Neuronal stem cell (in vitro differentiated cells): ENCODE measurements at regions not wholly inside any gene's neighbourhood (a gene's known extent, or its start where the extent isn't known, plus 50 kb on each side); places are given as distances from the start of the nearest gene placed in this dataset.

Experiments
- DNase-seq: peaks from one replicate; pipeline ENCODE4 v3.0.0-alpha.2; 2013; ENCODE audit warnings: low spot score
- H2AFZ ChIP-seq: one replicate; pipeline ENCODE4 v1.6.1; 2013; ENCODE audit warnings: mild to moderate bottlenecking, low read length, inconsistent platforms
- H2AK5ac ChIP-seq: 2 replicates; pipeline ENCODE4 v1.6.1; 2013; ENCODE audit warnings: low read depth, mild to moderate bottlenecking, inconsistent platforms, low read length, moderate library complexity, mixed read lengths
- H2BK120ac ChIP-seq: 2 replicates; pipeline ENCODE4 v1.6.1; 2013; ENCODE audit warnings: low read depth, mild to moderate bottlenecking, inconsistent platforms, low read length, moderate library complexity, mixed read lengths
- H2BK12ac ChIP-seq: one replicate; pipeline ENCODE4 v1.6.1; 2013; ENCODE audit warnings: low read length, inconsistent platforms
- H2BK15ac ChIP-seq: 2 replicates; pipeline ENCODE4 v1.6.1; 2013; ENCODE audit warnings: mild to moderate bottlenecking, low read length, inconsistent platforms, mixed read lengths
- H2BK5ac ChIP-seq: one replicate; pipeline ENCODE4 v1.6.1; 2013; ENCODE audit warnings: inconsistent platforms, mild to moderate bottlenecking, low read length, moderate library complexity
- H3K14ac ChIP-seq: one replicate; pipeline ENCODE4 v1.6.1; 2013; ENCODE audit warnings: low read length, inconsistent platforms
- H3K18ac ChIP-seq: 2 replicates; pipeline ENCODE4 v1.6.1; 2013; ENCODE audit warnings: low read length, inconsistent platforms
- H3K23ac ChIP-seq: 2 replicates; pipeline ENCODE4 v1.6.1; 2013; ENCODE audit warnings: low read depth, mild to moderate bottlenecking, mixed read lengths, low read length, inconsistent platforms; ENCODE audit not compliant: poor library complexity
- H3K27ac ChIP-seq: replicated peaks from 3 replicates; pipeline ENCODE4 v1.5.1; 2013; ENCODE audit warnings: low read length, inconsistent platforms
- H3K27me3 ChIP-seq, 3 experiments: 2 replicates each; pipeline ENCODE4 v1.6.1; 2013; ENCODE audit warnings: low read length in 3 of 3, mild to moderate bottlenecking in 2 of 3, inconsistent platforms in 1 of 3, low read depth in 1 of 3, mixed read lengths in 1 of 3, moderate library complexity in 1 of 3; ENCODE audit not compliant: control insufficient read depth in 3 of 3, insufficient read depth in 3 of 3
- H3K36me3 ChIP-seq, 2 donors: replicated peaks in 1 of 2; 2 replicates each; pipeline ENCODE4 v1.6.1; 2013; ENCODE audit warnings: low read length in 2 of 2; ENCODE audit not compliant: control insufficient read depth in 2 of 2, insufficient read depth in 2 of 2
- H3K4ac ChIP-seq: 2 replicates; pipeline ENCODE4 v1.6.1; 2013; ENCODE audit warnings: inconsistent platforms, mild to moderate bottlenecking, low read length, moderate library complexity
- H3K4me1 ChIP-seq, 2 donors: 1 replicate in 1 of 2; 2 replicates in 1 of 2; pipeline ENCODE4 v1.6.1; 2013; ENCODE audit warnings: low read length in 2 of 2, low read depth in 1 of 2; ENCODE audit not compliant: control insufficient read depth in 2 of 2, insufficient read depth in 1 of 2
- H3K4me2 ChIP-seq: one replicate; pipeline ENCODE4 v1.6.1; 2013; ENCODE audit warnings: mild to moderate bottlenecking, low read length, inconsistent platforms; ENCODE audit not compliant: insufficient read depth, poor library complexity, severe bottlenecking
- H3K4me3 ChIP-seq, 2 donors: 2 replicates each; pipeline ENCODE4 v1.5.1; 2013; ENCODE audit warnings: low read length in 2 of 2, mild to moderate bottlenecking in 2 of 2, inconsistent platforms in 1 of 2, moderate library complexity in 1 of 2
- H3K79me1 ChIP-seq: one replicate; pipeline ENCODE4 v1.6.1; 2013; ENCODE audit warnings: low read depth, mild to moderate bottlenecking, inconsistent platforms, low read length, moderate library complexity
- H3K9ac ChIP-seq: one replicate; pipeline ENCODE4 v1.6.1; 2013; ENCODE audit warnings: mild to moderate bottlenecking, low read depth, low read length, inconsistent platforms; ENCODE audit not compliant: poor library complexity
- H3K9me3 ChIP-seq, 2 donors: replicated peaks in 1 of 2; 2 replicates each; pipeline versions ENCODE3 to v1.6.1; 2013; ENCODE audit warnings: low read length in 2 of 2, mild to moderate bottlenecking in 2 of 2, inconsistent platforms in 1 of 2, low read depth in 1 of 2, mixed read lengths in 1 of 2, moderate library complexity in 1 of 2; ENCODE audit not compliant: control insufficient read depth in 2 of 2, insufficient read depth in 1 of 2
- H4K8ac ChIP-seq: one replicate; pipeline ENCODE4 v1.6.1; 2013; ENCODE audit warnings: low read depth, mild to moderate bottlenecking, inconsistent platforms, low read length, moderate library complexity
- H4K91ac ChIP-seq: one replicate; pipeline ENCODE4 v1.6.1; 2013; ENCODE audit warnings: low read length, low read depth, mild to moderate bottlenecking, inconsistent platforms; ENCODE audit not compliant: poor library complexity
- WGBS, 2 donors: extraction: QIAGEN DNeasy Blood & Tissue Kit; methylation state at CpG; one replicate each; pipeline ENCODE4 v1.1.7; 2013; ENCODE audit warnings: missing lambda C conversion rate in 2 of 2, mixed read lengths in 1 of 2; ENCODE audit not compliant: insufficient read length in 2 of 2, insufficient replicate concordance in 1 of 2; ENCODE audit errors: extremely low coverage in 2 of 2; 5-methylcytosine and 5-hydroxymethylcytosine counted together

DNA sequence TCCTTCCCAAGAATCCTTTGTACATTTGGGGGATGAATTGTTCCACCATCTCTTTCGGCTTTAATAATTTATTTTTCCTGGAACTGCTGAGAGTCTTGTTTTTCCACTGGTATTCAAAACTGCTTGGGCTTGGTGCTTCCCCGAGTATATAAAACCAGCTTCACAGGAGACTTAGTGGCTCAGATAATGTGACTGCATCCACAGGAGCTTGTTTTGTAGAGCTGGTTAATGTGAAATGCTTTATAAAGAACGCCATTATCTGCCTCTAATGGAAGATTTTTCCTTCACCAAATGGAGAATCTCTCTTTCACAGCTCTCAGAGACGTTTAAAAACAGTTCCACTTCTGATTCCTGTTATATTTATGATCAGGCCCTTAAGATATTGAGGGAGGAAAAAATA lies 935.5 kb downstream of the RAB28 start:
- Histone ChIP-seq H3K9ac (no peak overlapping the region), H4K8ac (no peak overlapping the region), H3K23ac (no peak overlapping the region), H3K27ac (no peak overlapping the region), H2BK15ac (no peak overlapping the region), H2BK5ac (no peak overlapping the region), H3K14ac (no peak overlapping the region), H2BK12ac (no peak overlapping the region), H3K27me3 (no peaks in the 10 kb centered on the region), H3K9me3 (no peaks in the 10 kb centered on the region), H4K91ac (no peak overlapping the region), H2BK120ac (no peak overlapping the region), H3K4me1 (no peaks in the 10 kb centered on the region), H3K4me3 (no peak overlapping the region), H3K4me2 (no peak overlapping the region), H2AK5ac (no peak overlapping the region), H3K4ac (no peak overlapping the region), H3K36me3 (no peaks in the 10 kb centered on the region), H2AFZ (no peak overlapping the region), H3K79me1 (no peaks in the 10 kb centered on the region), H3K18ac (no peak overlapping the region)
- no CpG with 5 or more reads among the region's 4 CpGs for WGBS, 2 donors
- DNase-seq, result no peak

DNA sequence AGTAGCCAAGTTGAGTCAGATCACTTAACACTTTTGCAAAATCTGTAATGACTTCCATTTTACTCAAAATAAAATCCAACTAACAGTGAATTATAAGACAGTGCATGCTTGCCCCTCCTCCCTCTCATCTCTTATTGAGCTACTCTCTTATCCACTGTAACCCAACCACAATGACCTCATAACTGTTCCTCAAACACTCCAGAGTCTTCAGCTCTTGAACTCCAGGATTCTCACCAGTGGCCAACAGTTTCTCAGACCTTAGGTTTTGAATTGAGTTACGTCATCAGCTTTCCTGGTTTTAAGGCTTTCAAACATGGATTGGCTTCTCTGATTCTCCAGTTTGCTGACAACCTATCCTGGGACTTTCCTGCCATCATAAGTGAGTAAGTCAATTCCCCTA lies 938.3 kb downstream of the RAB28 start:
- no peak overlapping the region for H3K4me2 ChIP-seq
- no peak overlapping the region for H3K4me3 ChIP-seq
- H2AK5ac ChIP-seq, result no peak overlapping the region
- H2BK5ac ChIP-seq, result no peak overlapping the region
- H2BK120ac ChIP-seq, result no peak overlapping the region
- H3K79me1 ChIP-seq, result no peaks in the 10 kb centered on the region
- H3K18ac ChIP-seq, result no peak overlapping the region
- no peak overlapping the region for H3K23ac ChIP-seq
- WGBS, 2 donors, result no CpG with 5 or more reads among the region's 1 CpG
- H4K8ac ChIP-seq, result no peak overlapping the region
- no peaks in the 10 kb centered on the region for H3K9me3 ChIP-seq
- no peak overlapping the region for H2BK15ac ChIP-seq
- H3K27me3 ChIP-seq, result no peaks in the 10 kb centered on the region
- no peak overlapping the region for H2BK12ac ChIP-seq
- no peaks in the 10 kb centered on the region for H3K36me3 ChIP-seq
- no peak overlapping the region for H3K9ac ChIP-seq
- H3K4ac ChIP-seq, result no peak overlapping the region
- DNase-seq, result no peak
- no peak overlapping the region for H4K91ac ChIP-seq
- H3K14ac ChIP-seq, result no peak overlapping the region
- no peak overlapping the region for H3K27ac ChIP-seq
- no peaks in the 10 kb centered on the region for H3K4me1 ChIP-seq
- H2AFZ ChIP-seq, result no peak overlapping the region

DNA sequence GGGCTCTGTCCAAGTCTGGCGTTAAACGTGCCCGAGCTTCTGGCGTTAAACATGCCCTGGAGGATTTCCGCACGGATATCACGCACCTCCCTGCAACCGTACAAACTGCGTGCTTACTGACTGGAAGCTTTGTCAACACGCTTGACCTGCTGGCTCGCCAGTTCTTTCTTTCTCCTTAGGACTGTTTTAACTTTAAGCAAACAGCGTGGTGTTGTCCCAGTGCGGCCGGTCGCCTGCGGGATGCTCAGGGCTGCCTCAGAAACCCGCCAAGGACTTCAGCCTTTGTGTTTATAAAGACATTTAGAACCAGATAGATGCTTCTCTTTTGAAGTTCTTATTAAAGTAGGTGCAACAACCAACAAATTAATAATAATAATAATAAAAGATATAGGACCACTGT lies 946.0 kb downstream of the RAB28 start:
- H2BK12ac ChIP-seq, result no peak overlapping the region
- H3K79me1 ChIP-seq, result no peaks in the 10 kb centered on the region
- no peak overlapping the region for H3K18ac ChIP-seq
- no peak overlapping the region for H3K4me3 ChIP-seq
- no peak overlapping the region for H3K27ac ChIP-seq
- H2BK120ac ChIP-seq, result no peak overlapping the region
- no peak overlapping the region for H3K4me2 ChIP-seq
- no peak overlapping the region for H4K91ac ChIP-seq
- H3K14ac ChIP-seq, result no peak overlapping the region
- H2BK15ac ChIP-seq, result no peak overlapping the region
- DNase-seq, result no peak
- no peak overlapping the region for H2AFZ ChIP-seq
- H3K27me3 ChIP-seq, result no peaks in the 10 kb centered on the region
- peaks cover 0 to 2% of the 10 kb centered on the region in 2 donors for H3K4me1 ChIP-seq
- peak overlapping the region; percentile 37 for H3K4ac ChIP-seq
- no peak overlapping the region for H3K9ac ChIP-seq
- no peak overlapping the region for H2AK5ac ChIP-seq
- H3K23ac ChIP-seq, result no peak overlapping the region
- no peaks in the 10 kb centered on the region for H3K36me3 ChIP-seq
- WGBS, 2 donors, result no CpG with 5 or more reads among the region's 17 CpGs
- H3K9me3 ChIP-seq, result no peaks in the 10 kb centered on the region
- peak overlapping the region; percentile 35 for H2BK5ac ChIP-seq
- H4K8ac ChIP-seq, result no peak overlapping the region

DNA sequence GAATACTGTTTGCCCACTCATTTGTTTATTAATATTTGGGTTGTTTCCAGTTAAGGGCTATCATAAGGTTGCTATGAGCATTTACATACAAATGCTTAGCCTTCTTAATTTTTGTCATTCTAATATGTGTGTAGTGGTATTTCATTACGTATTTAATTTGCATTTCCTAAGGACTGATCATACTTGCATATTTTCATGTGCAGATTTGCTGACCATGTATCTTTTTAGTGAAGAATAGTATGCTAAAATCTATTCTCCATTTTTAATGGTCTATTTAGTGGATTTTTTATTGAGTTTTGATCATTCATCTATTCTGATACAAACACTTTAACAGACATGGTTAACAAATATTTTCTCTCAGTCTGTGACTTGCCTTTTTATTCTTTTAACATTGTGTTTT lies 949.5 kb downstream of the RAB28 start:
- peaks cover 0 to 2% of the 10 kb centered on the region in 2 donors for H3K4me1 ChIP-seq
- H2BK12ac ChIP-seq, result no peak overlapping the region
- H3K4me3 ChIP-seq, result no peak overlapping the region
- no peak overlapping the region for H2AK5ac ChIP-seq
- H3K4me2 ChIP-seq, result no peak overlapping the region
- no peak overlapping the region for H3K4ac ChIP-seq
- H3K14ac ChIP-seq, result no peak overlapping the region
- no peak overlapping the region for H3K9ac ChIP-seq
- H3K18ac ChIP-seq, result no peak overlapping the region
- no peak overlapping the region for H2BK5ac ChIP-seq
- H3K9me3 ChIP-seq, result no peaks in the 10 kb centered on the region
- no peaks in the 10 kb centered on the region for H3K79me1 ChIP-seq
- whole genome bisulfite sequencing, 2 donors, result no CpG with 5 or more reads among the region's 1 CpG
- no peaks in the 10 kb centered on the region for H3K27me3 ChIP-seq
- H2BK120ac ChIP-seq, result no peak overlapping the region
- no peak overlapping the region for H4K8ac ChIP-seq
- no peaks in the 10 kb centered on the region for H3K36me3 ChIP-seq
- no peak overlapping the region for H4K91ac ChIP-seq
- no peak overlapping the region for H3K27ac ChIP-seq
- H2BK15ac ChIP-seq, result no peak overlapping the region
- H2AFZ ChIP-seq, result no peak overlapping the region
- no peak for DNase-seq
- H3K23ac ChIP-seq, result no peak overlapping the region
